HG03135 (cell line): ENCODE measurements at regions not wholly inside any gene's neighbourhood (a gene's known extent, or its start where the extent isn't known, plus 50 kb on each side); places are given as distances from the start of the nearest gene placed in this dataset.
"Not testable (repeated sequence)": the region's sequence is repeated elsewhere in the genome, so short reads cannot be mapped to it uniquely, and the experiment has no call there.

Source experiments
- ATAC-seq: cut with Tn5 transposase; IDR thresholded peaks from one replicate; pipeline ENCODE4 v1.9.1; 2021; ENCODE audit warnings: mild to moderate bottlenecking, moderate library complexity; ENCODE audit not compliant: unreplicated experiment

DNA sequence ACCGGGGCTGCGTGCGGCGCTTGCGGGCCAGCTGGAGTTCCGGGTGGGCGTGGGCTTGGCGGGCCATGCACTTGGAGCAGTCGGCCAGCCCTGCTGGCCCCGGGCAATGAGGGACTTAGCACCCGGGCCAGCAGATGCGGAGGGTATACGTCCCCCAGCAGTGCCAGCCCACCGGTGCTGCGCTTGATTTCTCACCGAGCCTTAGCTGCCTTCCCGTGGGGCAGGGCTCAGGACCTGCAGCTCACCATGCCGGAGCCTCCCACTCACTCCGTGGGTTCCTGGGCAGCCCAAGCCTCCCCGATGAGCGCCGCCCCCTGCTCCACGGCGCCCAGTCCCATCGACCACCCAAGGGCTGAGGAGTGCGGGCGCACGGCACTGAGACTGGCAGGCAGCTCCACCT is 51.4 kb upstream of the INPP4B start:
- not testable (repeated sequence) for ATAC-seq

DNA sequence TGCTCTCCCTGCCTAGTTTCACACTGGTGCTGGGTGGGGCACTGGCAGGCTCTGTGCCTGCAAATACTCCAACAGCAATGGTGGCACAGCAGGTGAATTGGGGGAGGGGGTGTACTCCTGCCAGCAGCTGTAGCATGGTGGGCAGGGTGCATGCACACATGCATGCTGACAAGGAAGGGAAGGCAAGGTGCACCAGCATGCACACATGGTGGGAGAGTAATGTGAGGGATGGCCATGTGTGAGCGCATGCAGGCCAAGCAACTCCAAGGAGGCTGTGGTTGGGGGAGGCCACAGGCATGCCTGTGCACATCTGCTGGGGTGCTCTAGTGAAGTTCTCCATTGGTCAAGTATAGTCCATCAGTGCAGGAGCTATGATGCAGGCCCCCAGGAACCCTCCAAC is 54.5 kb upstream of the INPP4B start:
- no peak for ATAC-seq

DNA sequence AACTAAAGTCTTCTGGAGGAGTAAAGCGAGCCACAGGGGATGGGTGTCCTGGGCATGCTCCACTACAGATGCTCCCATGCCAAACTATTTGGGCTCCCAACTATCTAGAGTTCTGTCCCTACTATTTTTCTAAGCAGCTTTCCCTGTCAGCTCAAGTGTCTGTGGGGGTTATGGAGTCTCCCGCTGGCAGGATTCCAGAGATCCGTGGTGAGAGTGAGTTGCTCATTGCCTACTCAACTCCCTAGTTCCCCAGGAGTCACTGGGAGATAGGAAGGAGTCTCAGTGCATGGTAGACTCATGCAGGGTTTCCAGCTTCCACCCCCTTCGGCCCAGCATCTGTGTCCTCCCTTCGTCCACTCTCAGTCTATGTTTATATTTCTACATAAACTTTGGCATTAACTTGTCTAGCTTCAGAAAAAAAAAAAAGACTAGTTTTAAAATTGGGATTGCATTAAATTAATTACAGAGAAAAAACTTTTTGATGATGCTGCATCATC is 55.1 kb upstream of the INPP4B start:
- ATAC-seq: no peak

DNA sequence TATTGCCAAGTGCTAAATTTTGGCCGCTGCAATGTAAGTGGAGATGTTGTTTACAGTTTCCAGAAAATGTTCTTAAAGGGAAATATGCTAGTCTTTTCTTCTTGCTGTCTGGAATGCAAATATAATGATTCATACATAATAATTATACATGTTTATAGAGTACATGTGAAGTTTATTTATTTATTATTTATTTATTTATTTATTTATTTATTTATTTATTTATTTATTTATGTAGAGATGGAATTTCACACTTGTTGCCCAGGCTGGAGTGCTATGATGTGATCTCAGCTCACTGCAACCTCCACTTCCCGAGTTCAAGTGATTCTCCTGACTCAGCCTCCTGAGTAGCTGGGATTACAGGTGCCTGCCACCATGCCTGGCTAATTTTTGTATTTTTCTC is 57.5 kb upstream of the INPP4B start:
- not testable (repeated sequence) for ATAC-seq

DNA sequence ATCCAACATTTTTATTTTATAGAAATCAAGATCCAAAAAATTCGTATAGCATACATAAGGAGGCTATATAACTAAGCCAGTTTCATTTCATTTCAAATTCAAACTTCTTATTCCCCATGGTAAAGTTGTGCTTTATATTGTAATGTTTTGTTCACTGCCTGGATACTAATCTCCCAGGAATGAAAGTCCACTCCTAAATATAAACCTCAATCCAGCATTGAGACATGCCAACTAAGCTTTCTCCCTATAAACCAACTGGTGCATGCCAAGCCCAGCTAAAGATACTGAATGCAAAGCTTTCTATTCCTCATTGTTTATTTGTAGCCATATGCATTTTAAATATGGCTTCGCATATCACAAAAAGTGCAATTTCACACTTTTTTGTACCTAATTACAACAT is 63.8 kb upstream of the INPP4B start:
- no peak for ATAC-seq

DNA sequence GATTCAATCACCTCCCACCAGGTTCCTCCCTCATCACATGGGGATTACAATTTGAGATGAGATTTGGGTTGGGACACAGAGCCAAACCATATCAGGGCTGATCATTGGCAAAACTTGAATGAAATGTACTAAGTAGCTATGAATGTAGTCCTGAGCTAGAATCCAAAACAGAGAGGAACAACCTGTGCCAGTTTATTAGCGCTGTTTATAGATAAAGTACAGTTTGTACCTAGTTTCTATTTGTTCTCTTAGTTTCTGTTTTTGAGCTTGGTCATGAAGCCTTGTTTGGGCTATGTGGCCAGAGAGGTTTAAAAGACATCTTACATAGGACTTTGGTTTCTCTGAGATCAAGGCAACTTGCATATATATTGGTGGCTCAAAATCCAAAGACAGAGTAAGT is 66.9 kb upstream of the INPP4B start:
- ATAC-seq: no peak

DNA sequence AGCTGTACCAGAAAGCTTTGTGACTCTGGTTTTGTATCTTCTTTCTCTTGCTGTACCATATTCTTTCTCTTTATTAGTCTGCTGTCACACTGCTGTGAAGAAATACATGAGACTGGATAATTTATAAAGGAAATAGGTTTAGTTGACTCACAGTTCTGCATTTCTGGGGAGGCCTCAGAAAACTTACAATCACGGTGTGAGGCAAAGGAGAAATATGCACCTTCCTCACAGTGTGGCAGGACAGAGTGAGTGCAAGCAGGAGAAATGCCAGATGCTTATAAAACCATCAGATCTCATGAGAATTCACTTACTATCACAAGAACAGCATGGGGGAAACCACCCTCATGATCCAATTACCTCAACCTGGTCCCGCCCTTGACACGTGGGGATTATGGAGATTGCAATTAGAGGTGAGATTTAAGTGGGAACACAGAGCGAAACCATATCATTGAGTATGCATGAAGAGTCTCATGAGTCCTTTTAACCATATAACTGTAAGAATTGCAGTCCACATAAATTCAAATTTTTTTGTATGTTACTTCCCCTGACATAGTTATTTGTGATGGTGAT is 67.4 kb upstream of the INPP4B start:
- no peak for ATAC-seq

DNA sequence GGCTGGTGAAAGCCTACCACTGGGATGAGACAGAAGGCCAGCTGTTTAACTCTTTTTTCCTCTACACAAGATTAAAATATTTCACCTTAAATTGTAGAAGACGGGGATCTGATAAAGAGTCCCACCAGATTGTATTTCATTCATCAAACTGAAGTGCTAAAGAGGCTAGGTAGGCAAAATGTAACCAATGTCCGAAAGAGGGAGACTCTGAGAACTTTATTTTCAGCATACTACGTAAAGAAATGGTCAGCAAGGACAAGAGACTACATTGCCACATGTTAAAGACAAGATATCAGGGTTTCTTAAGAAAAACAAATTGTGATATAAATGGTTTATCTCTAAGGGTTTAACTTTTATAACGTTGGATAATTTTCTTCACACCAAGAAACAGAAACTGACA is 71.6 kb upstream of the INPP4B start:
- ATAC-seq: no peak

DNA sequence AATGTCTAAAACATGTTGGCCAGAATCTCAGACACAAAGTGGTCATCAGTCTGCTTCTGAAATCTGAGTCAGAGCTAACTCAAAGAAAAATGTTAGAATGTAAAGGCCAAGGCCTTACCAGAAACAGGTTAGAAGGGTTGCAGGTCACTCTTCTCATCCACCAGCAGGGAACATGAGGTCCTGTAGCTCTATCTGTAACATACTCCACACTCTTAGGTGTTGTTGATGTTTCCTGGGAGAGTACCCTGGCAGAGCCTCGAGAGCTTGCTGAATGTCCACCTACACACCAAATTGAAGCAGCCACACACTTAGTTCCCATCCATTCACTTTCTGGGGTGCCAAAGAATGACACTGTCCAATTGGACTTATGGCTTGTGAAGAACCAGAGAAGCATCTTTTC is 76.6 kb upstream of the INPP4B start:
- no peak for ATAC-seq

DNA sequence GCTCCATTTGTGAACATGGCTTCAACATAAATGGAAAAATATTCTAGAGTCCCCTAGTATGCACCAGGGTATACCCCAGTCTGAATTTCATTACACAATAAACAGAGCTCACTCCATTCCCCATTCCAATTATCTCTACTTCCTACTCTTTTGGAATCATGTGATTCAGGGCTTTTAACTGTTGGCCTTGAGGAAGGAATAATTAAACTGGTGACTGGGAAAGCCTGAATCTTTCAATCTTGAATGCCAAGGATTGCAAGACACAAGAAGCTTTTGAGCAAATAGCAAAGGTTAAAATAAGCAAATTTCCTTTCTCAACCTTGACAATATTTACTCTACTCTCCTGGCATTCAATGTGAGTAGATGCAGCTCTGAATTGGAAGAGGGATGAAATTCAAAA is 77.5 kb upstream of the INPP4B start:
- ATAC-seq: no peak

DNA sequence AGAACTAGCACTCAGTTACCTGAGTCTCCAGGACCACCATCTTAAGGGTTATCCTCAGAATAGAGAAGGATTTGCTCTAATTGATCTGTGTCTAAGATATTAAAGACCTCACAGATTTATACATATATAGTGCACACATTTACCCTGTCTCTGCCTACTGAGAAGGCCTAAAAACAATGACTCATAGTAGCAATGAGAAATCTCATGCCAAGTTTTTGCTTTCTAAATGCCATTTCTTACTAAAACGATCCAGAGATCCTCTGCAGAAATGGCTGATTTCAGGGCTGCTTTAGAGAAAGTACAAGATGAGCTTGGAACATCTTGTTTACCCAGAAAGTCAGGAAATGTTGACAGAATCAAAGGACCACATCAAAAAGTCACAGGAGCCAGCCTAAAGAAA is 79.1 kb upstream of the INPP4B start:
- no peak for ATAC-seq

DNA sequence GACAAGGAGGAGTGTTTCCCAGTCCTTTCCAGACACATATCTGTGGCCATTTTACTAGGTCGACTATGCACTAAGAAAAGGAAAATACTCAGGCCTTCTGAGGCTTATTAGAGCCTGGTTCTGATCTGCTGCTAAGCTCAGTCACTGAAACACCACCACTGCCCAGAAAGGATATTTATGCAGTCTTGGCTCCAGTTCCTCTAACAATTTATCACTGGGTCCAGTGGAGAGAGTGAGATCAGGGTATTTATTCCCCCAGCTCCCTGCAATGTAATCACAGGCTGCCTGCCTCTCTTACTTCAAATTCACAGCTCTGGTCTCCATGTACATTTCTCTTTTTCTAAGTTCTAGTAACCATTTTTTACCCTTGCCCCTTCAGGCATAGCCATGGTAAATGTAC is 81.6 kb upstream of the INPP4B start:
- no peak for ATAC-seq

DNA sequence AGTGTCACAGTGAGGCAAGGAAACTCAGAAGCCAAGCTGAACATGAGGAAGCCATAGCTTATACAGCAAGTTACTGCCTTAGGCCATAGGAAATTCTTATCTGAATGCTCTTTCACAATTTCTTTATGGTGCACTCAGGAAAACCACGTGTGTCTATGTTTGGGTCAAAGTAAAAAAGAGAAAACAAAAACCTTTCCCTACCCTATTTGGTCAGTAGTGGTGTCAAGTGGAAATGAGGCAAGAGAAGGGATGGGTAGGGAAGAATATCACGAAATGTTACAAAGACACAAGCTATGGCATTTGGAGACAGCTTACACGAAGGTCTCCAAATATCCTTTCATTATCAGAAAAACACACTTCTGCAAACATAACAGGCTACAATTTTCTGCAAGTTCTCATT is 83.4 kb upstream of the INPP4B start:
- no peak for ATAC-seq

DNA sequence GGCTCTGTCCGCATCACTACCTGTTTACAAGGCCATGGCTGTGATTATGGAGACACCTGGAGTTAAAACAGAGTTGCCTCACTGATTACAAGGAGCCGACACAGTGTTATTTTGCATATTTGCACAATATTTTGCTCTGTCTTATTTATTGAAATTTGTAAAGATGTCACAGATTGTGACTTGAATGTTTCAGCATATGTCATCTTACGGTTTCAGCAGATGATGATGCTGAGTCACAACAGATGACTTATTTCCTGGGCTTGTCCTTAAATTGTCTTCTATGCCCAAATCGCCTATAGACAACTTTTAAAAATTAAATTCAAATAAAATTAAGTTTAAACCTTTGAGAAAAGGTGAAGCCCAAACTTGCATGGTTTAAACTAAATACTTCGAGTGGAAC is 87.1 kb upstream of the INPP4B start:
- ATAC-seq: no peak

DNA sequence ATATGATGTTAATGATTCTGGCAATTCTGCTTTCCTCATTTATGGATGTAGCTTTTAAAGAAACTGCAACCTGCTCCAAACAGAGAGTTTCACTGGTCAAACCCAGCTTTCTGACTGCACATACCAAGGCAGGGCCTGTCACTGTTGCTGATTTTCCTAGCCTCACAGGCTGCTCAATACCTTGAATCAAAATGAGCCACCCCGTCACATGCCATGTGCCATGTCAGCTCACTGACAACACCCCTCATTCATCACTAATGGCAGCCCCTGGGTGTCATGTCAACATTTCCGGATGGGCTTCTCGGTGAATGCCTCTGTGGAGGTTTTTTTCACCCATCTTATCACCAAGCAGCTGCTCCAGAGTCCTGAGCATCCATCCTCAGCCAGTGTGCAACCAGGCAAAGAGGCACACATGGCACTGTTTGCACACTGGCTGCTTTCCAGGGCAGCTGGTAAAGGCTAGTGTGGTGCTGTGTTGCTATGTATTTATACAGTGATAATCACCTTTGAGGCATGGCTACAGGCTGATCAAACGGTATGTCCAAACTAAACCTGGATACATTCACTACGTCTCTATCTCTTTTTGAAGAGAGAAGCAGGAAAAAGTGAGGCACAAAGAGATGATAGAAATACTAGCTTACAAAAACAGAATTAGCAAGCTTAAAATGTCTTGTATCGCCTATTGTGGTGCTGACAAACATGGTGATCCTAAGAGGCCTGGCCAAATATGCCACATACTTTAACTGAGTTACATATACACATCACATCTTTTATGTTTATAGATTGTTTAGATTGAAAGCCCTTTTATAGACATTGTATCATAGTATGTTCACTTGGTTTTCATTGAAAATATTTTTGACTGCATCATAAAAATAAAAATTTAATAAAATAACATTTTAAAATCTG is 94.6 kb upstream of the INPP4B start:
- ATAC-seq: no peak

DNA sequence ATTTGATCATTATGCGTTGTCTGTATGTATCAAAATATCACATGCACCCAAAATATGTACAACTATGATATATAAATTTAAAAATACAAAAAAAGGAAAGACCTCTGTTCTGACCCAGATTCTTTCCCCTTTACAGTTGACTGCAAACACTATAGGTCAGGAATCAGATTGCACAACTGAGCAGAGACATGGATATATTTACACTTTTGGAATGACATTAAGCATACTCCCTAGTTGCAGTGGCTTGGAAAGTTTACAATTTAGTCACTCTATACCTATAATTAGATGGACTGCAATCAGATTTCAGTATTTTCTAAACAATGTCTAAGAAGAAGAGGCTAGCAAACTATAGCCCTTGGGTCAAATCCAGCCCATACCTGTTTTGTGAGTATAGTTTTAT is 98.5 kb upstream of the INPP4B start:
- ATAC-seq: no peak

DNA sequence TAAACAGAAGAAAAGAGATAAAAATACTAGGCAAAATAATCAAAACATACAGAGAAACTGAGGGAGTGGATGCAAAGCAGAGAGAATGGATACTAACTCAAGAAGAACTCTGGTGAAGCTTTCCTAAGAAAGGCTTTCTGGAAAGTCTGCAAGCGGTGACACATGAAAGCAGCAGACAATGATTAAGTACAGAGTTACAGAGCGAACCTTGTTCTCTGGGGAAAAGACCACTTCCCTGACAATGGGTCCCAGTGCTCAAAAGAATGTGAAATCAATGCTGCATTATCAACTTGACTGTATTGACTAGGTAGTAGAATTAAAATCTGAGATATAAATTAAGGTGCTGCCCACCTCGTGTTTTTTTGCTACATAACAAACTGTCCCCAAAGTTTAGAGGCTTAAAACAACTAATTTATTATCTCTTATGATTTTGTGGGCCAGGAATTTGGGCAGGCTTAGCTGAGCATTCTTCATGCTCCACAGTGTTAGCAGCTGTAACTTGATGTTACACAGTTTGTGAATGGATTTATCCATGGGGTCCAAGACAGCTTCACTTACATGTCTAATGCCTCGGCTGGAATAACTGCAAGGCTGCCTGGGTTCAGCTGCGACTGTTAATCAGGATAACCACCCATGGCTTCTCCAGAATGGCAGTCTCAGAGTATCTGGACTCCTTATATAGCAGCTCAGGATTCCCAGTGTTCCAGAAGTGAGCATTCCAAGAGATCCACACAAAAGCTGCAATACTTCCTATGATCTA is 106.9 kb upstream of the INPP4B start:
- no peak for ATAC-seq

DNA sequence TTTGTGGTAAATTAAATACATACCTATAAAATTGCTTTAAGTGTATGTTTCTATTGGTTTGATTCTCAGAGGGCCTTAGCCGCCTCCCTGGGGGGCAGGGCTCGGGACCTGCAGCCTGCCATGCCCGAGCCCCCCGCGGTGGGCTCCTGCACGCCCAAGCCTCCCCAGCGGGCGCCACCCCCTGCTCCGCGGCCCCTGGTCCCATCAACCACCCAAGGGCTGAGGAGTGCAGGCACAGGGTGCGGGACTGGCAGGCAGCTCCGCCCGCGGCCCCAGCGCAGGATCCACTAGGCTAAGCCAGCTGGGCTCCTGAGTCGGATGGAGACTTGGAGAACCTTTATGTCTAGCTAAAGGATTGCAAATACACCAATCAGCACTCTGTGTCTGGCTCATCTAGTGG is 108.3 kb upstream of the INPP4B start:
- no peak for ATAC-seq

DNA sequence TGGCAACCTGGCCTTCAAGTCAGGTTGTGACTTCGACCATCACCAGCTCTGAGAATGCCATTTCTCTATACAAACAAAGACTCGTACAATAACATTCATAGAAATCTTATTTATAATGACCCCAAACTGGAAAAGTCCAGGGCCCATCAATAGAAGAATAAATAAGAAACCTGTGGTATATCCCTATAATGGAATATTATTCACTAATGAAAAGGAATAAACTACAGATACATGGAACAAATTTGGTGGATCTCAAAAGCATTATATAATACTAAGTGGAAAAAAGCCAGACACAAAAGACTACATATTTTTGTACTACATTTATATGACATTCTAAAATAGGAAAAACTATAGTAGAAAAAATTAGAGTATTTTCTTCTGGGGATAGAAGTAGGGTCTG is 109.4 kb upstream of the INPP4B start:
- ATAC-seq: no peak

DNA sequence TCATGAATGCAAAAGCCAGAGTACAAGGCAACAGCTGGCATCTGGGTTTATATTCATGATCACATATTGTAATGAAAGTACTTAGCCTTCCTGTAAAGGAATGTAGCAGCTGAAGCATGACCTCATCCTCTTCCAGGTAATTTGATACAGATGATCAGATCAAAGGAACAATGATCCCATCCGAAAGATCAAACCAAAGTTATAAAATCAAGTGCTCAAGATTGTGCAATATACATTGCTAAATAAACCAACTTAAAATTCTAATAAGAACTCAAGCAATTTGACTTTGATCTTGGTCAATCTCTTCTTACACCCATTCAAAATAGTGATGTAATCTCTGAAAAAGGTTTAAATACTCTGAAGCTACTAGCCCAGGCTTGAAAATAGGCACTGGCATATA is 113.1 kb upstream of the INPP4B start:
- no peak for ATAC-seq

DNA sequence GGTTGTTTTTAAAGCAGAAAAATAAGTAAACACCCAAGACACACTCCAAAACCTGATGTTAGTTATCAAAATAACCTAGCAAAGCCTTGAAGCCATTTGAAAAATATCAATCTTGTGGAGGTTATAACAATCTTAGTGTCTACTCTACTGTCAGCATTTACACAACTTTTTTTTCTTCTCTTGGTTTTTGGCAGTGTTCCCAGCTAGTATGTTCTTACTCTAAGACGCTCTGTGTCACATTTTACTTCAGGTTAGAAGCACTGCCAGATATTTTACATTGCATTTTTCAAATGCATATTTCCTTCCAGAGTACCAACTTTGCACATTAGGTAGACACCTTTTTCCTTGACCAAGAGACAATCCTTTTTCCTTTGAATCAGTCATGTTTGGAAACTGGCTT is 114.0 kb upstream of the INPP4B start:
- no peak for ATAC-seq
